ENCODE measurements at regions not wholly inside any gene's neighbourhood (a gene's known extent, or its start where the extent isn't known, plus 50 kb on each side); places are given as distances from the start of the nearest gene placed in this dataset.

GRCh38 chr4:10981576-10981975, 297.0 kb upstream of the CLNK start:
- TF ChIP-seq POLR2A (IDR thresholded peaks at IDR 0.05) (no peak), CTCF (IDR thresholded peaks at IDR 0.05) (no peak), EP300 (IDR thresholded peaks at IDR 0.05) (no peak)

All from tibial nerve (tissue), 4 donors.